HuH-7 (cell line): ENCODE measurements at regions not wholly inside any gene's neighbourhood (a gene's known extent, or its start where the extent isn't known, plus 50 kb on each side); places are given as distances from the start of the nearest gene placed in this dataset.

Source experiments
- DNase-seq: peaks from one replicate; pipeline ENCODE4 v3.0.0; 2011; ENCODE audit warnings: low spot score

- DNase-seq = no peak
Measured at GRCh38 chr14:39765676-39766075, 333.4 kb upstream of the FBXO33 start.

DNA sequence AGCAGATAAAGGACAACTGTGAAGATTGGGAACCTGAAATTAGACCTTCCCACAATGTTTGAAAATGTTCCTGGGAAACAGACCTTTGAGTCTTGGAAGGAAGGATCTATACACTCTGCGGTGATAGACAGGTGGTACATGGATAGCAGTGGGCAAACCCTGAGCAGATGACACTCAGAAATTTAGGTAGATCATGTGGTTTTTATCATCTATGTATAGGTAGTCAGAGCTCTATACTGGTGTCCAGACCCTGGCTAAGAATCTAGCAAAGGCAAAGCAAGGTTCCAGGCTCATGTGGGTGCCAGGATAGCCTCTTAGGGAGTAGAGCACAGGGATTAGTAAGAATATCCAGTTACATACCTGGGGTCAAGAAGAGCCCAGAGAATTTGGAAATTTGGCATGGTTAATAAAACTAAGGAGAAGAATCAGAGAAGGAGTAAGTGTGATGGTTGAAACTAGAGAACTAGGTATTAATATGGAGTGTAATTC, 331.2 kb upstream of the FBXO33 start:
- DNase-seq = no peak

DNA sequence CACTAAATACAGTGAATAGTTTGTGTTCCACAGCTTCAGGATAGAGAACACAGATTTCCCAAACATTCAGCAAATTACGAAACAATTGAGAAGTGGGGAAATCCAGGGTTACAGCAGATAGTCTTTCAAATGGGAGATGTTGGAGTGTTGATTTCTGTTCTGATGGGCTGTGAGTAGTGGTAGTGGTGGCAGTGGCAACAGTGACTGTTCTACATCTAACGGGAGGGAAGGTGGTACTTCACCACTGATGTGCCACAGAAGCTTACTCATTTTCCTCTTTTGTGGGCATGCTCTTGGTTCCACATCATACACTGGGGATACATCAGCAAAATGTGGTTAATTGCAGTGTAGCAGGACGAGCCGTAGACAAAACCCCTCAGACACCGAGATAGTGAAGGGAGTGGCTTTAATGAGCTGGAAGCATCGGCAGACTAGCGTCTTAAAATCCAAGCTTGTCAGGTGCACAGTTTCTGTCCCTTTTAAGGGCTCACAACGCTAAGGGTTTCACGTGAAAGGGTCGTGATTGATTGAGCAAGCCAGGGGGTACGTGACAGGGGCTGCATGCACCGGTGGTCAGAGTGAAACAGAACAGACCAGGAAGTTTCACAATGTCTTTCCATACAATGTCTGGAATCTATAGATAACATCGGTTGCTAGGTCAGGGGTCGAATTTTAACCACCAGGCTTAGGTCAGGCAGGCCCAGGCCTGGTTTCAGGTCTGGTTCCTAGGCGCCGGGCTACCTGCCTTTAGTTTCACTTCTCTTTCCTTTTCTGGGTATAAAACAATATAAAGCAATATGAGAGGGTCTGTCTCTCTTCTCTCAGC, 330.6 kb upstream of the FBXO33 start:
- peak; percentile 13 for DNase-seq

DNA sequence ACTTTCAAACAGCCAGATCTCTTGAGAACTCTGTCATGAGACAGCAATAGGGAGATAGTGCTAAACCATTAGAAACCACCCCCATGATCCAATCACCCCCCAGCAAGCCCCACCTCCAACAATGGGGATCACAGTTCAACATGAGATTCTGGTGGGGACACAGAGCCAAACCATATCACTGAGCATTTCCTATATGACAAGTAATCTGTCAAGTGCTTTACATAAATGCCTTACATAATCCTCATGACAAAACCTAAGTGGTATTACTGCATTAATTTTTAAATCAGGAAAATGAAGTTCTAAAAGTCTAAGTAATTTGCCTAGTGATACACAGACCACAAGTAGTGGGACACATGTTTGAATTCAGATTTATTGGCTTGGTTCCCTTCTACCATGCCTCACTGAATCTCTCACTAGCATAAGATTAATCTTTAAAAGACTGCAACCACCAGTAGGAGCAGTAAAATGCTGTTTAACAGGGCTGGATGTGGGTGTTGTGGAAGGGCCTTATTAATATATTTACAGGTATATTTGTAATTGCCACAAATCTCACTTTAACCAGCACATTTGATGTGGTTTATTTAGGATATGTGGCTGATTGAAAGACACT, 323.1 kb upstream of the FBXO33 start:
- no peak for DNase-seq

GRCh38 chr14:39740454-39740853, 308.2 kb upstream of the FBXO33 start:
- DNase-seq = no peak

DNA sequence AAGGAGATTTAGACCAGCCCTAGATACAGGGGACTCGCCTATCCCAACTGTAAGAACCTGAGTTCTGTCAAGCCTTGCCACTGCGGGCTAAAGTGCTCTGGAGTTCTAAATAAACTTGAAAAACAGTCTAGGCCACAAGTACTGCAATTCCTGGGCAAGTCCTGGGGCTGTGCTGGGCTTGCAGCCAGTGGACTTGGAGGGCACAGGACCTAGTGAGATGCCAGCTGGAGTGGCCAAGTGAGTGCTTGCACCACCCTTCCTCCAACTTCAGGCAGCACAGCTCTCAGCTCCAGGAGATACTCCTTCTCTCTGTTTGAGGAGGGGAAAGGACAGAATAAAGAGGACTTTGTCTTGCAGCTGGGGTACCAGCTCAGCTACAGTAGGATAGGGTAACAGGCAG, 307.6 kb upstream of the FBXO33 start:
- DNase-seq = no peak

- DNase-seq = no peak
Measured at GRCh38 chr14:39734306-39734705, 302.1 kb upstream of the FBXO33 start.

GRCh38 chr14:39733741-39734140, 301.5 kb upstream of the FBXO33 start:
- no peak for DNase-seq

DNA sequence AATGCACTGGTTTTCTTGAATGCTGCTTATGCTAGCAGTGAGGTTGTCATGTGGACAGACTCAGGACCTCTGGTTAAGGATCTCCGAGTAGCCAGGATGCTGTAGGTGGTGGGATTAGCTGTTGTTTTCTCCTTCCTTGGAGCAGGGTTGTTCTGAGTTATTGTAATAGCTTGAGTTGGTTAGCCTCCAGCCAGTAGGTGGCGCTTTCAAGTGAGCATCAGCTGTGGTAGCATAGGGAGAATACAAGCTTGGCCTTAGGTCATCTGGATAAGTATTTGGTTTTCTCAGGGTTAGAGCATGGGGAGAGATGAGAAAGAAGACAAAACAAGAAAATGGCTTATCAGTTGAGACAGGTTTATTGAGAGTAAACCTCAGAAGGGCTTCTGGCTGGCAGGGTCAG, 299.7 kb upstream of the FBXO33 start:
- peak; percentile 1 for DNase-seq

DNA sequence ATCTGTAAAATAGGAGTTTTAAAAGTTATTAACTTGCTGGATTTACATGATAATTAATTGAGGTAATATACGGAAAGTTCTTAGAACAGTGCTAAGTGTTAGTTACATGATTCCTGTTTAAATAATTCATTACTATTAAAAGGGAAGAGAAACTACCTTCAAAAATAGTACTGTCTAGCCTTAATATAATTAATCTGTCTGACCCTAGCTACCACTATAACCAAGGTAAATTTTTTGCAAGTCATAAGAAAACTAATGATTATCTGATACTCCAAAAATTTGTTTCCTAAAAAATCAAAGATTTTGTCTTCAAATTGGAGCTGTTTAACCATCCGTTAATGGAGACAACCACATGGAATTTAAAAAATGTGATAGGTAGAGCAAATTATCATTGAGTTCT, 294.3 kb upstream of the FBXO33 start:
- DNase-seq = no peak

GRCh38 chr14:39722547-39723273, 290.5 kb upstream of the FBXO33 start:
- DNase-seq = no peak

DNA sequence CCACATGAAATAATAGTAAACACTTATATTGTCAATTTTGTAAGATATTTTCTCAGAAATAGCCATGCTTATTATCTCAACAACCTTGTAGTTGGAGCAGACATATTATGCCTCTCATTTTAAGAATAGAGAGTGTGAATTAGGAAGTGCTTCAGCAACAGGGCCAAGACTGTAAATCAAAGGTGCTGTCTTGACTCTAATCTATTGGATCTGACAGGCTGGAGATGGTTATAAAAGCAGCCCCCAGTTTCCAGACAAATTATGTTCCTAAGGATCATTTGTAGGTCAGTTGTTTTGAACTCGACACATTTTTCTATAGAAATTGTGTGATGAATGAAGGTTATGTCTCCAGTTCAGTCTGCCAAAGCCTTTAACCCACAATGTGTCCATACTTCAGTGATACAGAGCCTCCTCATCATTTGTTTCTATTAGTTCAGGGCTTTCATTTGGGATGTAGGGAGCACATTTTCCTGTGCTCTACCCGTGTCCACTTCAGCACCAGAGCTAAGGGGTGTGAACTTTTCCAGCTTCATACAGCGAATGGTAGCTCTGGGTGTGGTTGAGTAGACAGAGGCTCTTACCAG, 284.8 kb upstream of the FBXO33 start:
- DNase-seq = no peak

DNA sequence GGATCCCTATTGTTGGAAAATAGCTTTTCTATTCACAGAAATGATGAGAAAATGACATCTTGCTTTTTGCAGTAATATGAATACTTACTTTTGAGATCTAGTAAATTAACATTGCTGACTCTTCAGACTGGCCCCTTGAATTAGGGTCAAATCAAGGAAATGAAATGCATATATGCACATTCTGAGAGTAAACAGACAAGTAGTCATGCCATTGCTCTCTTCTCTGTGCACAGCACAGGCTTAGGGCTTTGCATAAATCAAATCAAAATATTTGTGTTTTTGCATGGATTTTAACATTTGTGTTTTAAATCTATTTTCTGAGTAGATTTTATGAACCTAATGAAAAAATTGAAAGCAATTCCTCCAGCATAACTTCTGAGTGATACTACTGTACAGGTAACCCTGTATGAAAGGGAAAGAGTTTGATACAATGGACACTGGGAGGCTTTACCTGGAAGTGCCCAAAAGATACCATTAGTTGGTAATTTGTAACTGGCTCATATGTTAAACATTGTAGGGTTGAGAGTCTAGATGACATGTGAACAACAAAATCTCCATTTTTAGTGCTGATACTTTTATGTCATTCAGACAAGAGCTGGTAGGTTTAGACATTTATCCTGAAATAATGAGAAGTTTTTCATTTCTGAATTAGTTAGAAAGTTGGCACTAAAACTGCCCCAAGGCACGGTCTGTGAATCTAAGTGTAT, 280.2 kb upstream of the FBXO33 start:
- DNase-seq = no peak

DNA sequence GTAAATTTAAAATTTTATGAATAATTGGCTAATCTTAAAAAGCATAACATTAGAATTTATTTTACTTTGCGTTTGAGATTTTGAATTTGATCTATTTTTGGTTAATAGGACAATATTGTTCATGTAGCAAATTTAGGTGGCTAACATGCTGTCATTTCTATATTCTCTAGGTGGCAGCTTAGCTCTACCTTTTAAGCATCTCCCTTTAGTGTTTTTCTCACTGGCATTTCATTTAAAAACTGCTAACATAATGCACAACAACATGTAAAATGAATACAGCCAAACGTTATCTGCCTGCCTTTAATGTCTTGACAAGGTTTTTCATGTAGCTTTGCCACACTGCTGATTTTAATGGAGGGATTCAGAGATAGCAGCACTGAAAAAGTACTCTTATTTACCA, 272.4 kb upstream of the FBXO33 start:
- DNase-seq = no peak

DNA sequence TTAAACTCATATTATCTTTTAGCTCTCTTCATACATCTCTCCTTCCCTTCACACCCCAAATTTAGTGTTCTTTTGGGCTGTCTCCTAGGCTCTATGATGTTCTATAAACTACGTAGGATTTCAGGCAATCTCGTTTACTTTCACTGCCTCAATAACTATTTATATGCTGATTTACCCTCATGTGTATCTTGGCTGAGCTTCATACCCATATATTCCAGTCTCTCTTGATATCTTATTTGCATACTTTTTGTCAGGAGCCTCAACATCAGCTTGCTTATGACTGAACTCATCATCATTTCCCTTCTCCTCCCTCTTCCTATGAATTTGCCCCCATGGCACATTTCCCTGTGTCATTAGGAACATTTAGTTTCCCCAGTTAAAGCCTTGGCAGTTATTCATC, 262.1 kb upstream of the FBXO33 start:
- no peak for DNase-seq

DNA sequence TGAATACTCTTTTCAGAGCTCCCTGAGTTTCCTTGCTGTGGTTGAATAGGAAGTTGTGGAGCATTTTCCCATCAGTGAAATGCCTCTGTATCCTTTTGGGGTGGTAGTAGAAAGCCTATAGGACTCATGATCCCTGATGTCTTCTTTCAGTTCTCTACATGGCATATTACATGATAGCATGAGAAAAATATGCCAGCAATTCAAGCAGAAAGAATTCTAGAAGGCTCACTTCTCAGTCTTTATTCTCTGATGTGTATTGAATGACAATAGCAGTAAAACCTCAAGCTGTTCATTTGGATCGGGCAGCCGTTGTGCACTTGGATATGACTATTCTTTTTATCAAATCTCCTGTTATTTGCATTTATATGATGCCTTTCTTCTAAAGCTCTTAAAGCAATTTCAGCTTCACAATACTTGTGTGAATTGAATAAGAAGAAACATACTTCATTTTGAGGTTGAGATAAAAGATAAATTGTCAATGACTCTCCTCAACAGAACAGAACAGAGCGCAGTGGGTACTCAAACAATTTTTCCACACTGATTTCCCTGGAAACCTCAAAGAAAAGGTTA, 251.5 kb upstream of the FBXO33 start:
- no peak for DNase-seq

DNA sequence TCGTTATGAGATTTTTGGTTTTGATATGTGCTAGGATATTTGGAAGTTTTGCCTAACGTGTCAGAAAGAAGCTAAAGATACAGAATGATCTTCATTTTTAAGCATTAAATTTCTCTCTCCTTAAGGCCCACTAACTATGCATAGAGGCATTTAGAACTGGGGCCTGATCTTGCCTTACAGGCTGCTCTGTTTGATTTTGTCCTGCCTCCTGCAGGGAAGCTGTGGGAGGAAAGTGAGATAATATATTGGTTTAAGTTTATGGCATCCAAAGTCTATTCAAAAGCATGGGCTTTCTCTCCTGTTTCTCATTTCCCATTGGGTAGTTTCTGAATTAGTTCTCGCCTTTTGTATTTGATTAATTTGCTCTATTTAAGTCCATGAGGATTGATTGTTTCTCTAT, 250.3 kb upstream of the FBXO33 start:
- peak; percentile 11 for DNase-seq

DNA sequence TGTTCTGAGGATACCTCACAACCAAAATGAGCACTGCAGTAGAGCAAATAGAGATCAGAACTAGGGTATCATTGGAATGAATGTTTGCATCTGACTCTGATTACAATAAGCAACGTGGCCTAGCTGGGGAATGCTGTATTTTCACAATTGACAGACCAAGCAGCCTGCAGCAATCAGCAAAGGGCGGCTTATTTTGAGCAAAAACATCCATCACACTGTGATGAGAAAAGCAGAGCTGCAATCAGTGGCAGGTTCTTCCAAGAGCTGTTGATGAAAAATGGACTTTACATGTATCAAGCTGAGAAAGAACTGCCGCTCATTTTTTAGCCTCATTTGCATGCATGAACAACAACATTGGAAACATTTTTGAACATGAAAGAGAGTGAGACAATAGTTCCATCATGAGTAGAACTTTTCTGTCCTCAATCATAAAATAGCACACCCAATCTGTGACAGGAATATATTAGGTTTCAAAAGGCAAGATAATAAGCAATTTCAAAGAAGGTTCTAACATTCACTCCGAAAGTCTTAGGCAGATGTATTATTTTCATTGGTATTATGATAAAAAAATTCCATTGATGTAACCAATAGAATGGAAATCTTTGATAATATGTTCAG, 249.7 kb upstream of the FBXO33 start:
- no peak for DNase-seq

GRCh38 chr14:39680777-39681176, 248.5 kb upstream of the FBXO33 start:
- no peak for DNase-seq

- DNase-seq = no peak
Measured at GRCh38 chr14:39673734-39674133, 241.5 kb upstream of the FBXO33 start.

DNA sequence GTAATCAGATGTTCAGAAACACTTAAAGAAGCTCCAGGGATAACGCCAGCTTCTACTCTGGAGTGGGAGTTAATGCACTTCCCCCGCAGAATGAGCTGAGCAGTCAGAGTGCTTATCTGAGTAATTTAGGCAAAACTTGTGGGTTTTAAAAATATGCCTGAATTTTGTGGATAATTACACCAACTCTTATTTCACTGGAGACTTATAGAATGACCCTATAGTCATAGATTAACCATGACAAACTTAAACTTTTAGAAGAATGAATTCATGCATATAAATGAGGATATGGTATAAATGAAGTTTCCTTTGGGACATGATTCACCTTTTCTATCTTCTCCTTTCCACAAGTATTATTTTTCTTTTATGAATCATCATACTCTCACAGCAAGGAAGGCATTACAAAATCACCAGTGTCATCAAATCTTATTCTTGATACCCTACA, 241.1 kb upstream of the FBXO33 start:
- DNase-seq = no peak
